ENCODE measurements at regions not wholly inside any gene's neighbourhood (a gene's known extent, or its start where the extent isn't known, plus 50 kb on each side); places are given as distances from the start of the nearest gene placed in this dataset.

- DNase-seq = peak; percentile 8
Measured at GRCh38 chr17:70230850-70231640, 61.7 kb downstream of the KCNJ2 start.

- no peak for DNase-seq
Measured at GRCh38 chr17:70232466-70232865, 63.1 kb downstream of the KCNJ2 start.

GRCh38 chr17:70235252-70235651, 65.9 kb downstream of the KCNJ2 start:
- DNase-seq = no peak

- DNase-seq = no peak
Measured at GRCh38 chr17:70238228-70238627, 68.9 kb downstream of the KCNJ2 start.

- no peak for DNase-seq
Measured at GRCh38 chr17:70238646-70239045, 69.3 kb downstream of the KCNJ2 start.

- DNase-seq = peak; percentile 37
Measured at GRCh38 chr17:70239391-70239826, 70.1 kb downstream of the KCNJ2 start.

GRCh38 chr17:70241071-70241470, 71.7 kb downstream of the KCNJ2 start:
- DNase-seq = no peak

- peak; percentile 32 for DNase-seq
Measured at GRCh38 chr17:70242781-70243437, 73.6 kb downstream of the KCNJ2 start.

- no peak for DNase-seq
Measured at GRCh38 chr17:70251706-70252105, 82.4 kb downstream of the KCNJ2 start.

GRCh38 chr17:70254735-70255460, 85.6 kb downstream of the KCNJ2 start:
- no peak for DNase-seq

GRCh38 chr17:70256751-70257150, 87.4 kb downstream of the KCNJ2 start:
- no peak for DNase-seq

- DNase-seq = no peak
Measured at GRCh38 chr17:70258465-70258864, 89.1 kb downstream of the KCNJ2 start.

GRCh38 chr17:70259400-70259799, 90.1 kb downstream of the KCNJ2 start:
- no peak for DNase-seq

- no peak for DNase-seq
Measured at GRCh38 chr17:70261170-70261569, 91.8 kb downstream of the KCNJ2 start.

GRCh38 chr17:70265471-70265870, 96.1 kb downstream of the KCNJ2 start:
- DNase-seq = no peak

GRCh38 chr17:70266394-70266793, 97.1 kb downstream of the KCNJ2 start:
- no peak for DNase-seq

- no peak for DNase-seq
Measured at GRCh38 chr17:70268383-70268782, 99.1 kb downstream of the KCNJ2 start.

GRCh38 chr17:70270554-70270953, 101.2 kb downstream of the KCNJ2 start:
- no peak for DNase-seq

- no peak for DNase-seq
Measured at GRCh38 chr17:70271200-70271599, 101.9 kb downstream of the KCNJ2 start.

- DNase-seq = no peak
Measured at GRCh38 chr17:70271672-70272071, 102.3 kb downstream of the KCNJ2 start.

GRCh38 chr17:70274255-70274654, 104.9 kb downstream of the KCNJ2 start:
- DNase-seq = no peak

GRCh38 chr17:70276906-70277305, 107.6 kb downstream of the KCNJ2 start:
- peak; percentile 8 for DNase-seq

- no peak for DNase-seq
Measured at GRCh38 chr17:70278844-70279462, 109.6 kb downstream of the KCNJ2 start.
